ENCODE measurements at regions not wholly inside any gene's neighbourhood (a gene's known extent, or its start where the extent isn't known, plus 50 kb on each side); places are given as distances from the start of the nearest gene placed in this dataset.
"Not testable (repeated sequence)": the region's sequence is repeated elsewhere in the genome, so short reads cannot be mapped to it uniquely, and the experiment has no call there.

GRCh38 chr2:87075054-87075790 is 53.6 kb upstream of the PLGLB1 start:
- peak; percentile 48 for DNase-seq

GRCh38 chr2:87075791-87076252 is 54.2 kb upstream of the PLGLB1 start:
- peak; percentile 73 for DNase-seq

DNA sequence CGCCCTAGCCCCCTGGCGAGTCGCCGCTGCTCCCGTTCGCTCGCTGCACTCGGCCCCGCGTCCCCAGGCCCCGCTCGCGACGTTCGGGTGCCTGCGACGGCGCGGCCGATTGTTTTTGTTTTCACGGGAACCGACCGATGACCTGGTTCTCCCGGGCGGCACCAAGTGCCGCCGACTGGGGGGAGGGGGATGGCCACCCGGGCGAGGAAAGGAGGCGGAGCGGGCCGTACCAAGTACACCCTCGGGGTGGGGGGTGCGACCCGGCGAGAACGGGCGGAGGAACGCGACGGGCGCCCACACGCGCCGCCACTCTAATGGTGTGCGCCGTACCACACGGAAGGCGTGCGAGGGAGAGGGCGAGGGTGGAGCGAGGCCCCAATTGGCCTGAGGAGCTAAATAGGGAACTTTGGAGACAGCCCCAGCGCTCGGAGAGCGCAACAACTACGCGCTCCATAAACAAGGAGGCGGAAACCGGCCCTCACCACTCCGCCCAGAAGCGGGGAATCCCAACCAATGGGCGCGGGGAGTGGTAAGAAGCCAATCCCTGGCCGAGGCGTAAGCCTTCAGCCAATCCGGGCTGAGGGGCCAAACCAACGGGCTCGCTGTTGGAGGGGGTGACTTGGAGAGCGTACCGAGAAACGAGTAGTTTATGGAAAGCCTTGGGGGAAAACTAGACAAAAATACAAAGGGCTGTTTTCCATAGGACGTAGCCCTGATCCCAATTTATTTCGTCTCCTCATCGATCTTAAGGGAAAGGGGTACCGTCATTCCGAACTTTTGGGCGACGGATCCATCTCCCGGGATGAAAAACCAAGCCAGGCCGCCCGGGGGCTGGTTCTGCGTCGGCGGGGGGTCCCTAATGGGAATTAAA is 54.8 kb upstream of the PLGLB1 start:
- DNase-seq = peak; percentile 89

- DNase-seq = not testable (repeated sequence)
These were observed 55.4 kb upstream of the PLGLB1 start for GRCh38 chr2:87077124-87077446.

DNA sequence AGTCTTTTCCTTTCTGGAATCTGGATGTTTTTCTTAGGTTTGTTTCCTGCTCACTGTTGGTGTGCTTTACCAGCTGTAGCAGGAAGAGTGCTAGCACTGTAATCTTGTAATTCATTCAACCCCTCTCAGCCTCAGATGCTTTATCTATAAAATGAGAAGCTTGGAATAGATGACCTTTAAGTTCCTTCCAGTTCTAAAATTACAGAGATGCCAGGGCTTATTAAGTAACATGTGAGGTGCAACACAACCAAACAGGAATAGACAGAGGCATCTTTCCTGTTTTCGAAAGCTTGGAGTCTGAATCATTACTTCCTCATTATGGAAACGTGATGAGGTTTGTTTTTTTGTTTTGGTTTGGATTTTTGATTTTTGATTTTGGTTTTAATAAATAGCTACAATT is 60.1 kb upstream of the PLGLB1 start:
- DNase-seq = not testable (repeated sequence)

DNA sequence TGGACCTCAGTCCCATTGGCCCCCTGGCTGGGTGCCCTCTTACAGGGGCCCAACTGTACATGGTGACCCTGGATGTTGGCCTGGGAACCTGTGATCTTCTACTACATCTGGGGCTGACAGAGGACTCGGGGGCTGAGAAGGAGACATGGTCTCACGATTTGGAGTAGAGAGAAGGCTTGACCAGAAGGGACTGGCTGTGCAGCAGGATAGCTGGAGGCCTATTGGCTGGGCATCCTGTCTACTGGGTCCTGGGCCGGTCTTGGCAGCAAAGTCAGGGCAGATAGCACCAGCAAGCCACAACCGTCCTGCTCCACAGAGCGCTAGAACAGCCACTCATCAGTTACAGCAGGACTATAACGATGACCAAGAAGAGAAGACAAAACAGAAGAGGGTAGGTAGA is 66.4 kb upstream of the PLGLB1 start:
- DNase-seq = not testable (repeated sequence)

- DNase-seq = not testable (repeated sequence)
These were observed 67.8 kb upstream of the PLGLB1 start for GRCh38 chr2:87089401-87089800.

DNA sequence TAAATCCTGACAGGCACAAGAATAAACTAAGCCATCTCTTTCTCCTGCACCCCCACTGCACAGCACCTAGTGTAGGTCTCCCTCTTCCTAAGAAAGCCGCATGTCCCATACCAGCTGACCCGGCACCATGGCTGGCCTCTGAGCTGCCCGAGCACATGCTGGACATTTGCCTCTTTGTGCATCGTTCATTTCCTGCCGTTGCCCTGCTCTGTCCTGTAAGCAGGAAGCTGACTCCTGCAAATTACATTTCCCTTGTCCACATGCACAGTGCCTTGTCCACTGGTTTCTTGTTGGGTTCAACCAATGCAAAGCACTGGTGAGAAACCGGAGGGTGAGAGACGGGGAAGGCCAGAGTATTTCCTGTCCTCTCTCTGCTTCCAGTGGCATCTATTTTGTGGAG is 71.6 kb upstream of the PLGLB1 start:
- DNase-seq = not testable (repeated sequence)

GRCh38 chr2:87093937-87094529 is 72.4 kb upstream of the PLGLB1 start:
- DNase-seq = not testable (repeated sequence)

DNA sequence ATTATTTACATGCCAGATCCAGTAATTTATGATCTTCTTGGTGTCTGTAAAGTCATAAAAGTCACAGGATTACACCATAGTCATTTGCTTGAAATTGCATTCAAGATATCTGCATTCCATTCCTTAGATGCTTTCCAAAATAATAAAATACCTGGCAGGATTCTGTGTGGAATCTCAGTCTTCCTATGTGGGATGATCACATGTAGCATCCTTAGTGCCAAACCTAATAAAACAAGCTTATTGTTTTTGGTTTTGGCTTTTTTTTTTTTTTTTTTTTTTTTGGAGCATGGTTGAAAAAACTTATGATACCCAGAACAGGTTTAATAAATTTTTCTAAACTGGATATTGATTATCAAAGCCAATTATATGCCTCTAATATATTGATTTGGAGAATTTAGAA is 74.2 kb upstream of the PLGLB1 start:
- DNase-seq = not testable (repeated sequence)

- not testable (repeated sequence) for DNase-seq
These were observed 107.3 kb upstream of the PLGLB1 start for GRCh38 chr2:87128761-87129553.

DNA sequence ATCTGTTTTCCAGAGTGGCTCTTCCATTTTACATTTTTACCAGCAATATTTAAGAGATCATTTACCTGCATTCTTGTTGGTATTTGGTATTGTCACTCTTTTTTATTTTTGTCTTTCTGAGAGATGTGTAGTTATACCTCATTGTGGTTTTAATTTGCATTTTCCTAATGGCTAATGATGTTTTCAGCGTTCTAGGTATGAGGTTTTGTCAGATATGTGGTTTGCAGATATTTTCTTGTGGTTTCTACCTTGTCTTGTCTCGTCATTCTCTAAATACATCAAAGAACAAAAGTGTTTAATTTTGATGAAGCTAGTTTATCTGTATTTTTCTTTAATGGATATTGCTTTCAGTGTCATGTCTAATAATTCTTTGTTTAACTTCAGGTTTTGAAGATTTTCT is 110.9 kb upstream of the PLGLB1 start:
- DNase-seq = not testable (repeated sequence)

GRCh38 chr2:87151835-87152493 is 130.3 kb upstream of the PLGLB1 start:
- not testable (repeated sequence) for DNase-seq

DNA sequence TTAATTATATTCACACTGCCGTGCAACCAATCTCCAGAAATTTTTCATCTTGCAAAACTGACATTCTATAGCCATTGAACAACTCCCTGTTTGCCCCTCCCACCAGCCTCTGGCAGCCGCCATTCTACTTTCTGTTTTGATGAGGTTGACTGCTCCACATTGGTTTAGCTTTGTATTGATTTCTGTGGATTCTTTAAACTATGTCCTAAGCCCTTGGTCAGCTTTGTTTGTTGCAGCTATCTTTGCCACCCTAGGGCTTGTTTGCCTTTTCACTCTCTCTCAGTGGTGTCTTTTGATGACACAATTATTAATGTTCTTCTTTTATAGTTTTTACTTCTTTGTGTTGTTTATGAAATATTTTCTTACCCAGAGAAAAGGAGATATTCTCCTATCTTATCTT is 152.8 kb upstream of the PLGLB1 start:
- not testable (repeated sequence) for DNase-seq

DNA sequence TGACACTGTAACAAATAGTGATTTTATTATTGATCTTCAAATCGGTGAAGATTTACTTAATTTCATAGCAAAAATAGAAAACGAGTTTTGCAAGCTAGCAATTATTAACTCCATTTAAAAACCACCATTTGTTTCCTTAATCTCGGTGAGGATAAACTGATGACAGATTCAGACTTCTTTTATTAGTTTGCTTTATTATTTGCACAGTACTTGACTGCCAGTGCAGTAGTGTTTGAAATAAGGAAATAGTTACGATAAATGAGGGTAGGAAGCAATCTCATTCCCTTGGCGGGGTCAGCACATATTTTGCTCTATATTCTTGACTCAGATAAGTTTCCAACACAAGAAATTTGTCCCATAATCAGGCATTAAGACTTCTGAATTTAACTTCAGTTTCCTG is 161.7 kb upstream of the PLGLB1 start:
- DNase-seq = not testable (repeated sequence)

GRCh38 chr2:87184260-87184659 is 162.6 kb upstream of the PLGLB1 start:
- DNase-seq = not testable (repeated sequence)

DNA sequence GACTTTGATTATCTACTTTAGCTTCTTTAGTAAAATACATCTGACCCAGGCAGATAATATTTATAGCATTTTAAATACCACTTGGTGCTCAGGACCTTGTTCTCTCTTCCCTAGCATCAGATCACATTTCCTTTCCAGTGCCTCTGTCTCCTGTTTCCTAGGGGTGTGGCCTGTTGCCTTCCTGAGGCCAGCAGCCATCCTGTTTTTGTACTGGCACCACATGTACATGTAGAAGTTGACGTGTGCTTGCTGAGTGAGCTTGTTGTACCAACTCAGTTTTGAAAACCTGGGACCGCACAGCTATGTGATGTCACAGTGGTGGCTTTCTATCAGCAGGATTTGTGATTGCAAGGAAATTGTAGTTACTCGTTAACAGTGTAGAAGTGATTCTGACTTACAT is 167.6 kb upstream of the PLGLB1 start:
- not testable (repeated sequence) for DNase-seq

DNA sequence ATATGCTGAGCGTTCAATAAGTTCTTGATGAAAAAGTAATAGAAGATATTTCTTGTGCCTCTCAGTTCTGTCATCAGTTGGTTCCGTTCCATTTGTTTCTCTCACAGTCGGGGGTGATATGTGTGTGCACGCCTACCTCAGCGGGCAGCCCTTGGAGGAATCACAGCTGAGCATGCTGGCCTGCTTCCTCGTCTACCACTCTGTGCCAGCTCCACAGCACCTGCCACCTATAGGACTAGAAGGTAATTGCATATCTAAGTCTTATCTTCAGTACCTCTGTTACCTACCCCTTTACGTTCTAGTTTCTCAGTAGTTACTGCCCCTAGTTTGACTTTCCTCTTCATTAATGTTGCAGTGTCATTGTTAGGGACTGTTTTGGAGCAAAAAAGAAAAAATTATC is 171.7 kb upstream of the PLGLB1 start:
- DNase-seq = not testable (repeated sequence)

- DNase-seq = not testable (repeated sequence)
These were observed 172.8 kb upstream of the PLGLB1 start for GRCh38 chr2:87194254-87194999.

GRCh38 chr2:87196720-87197388 is 175.2 kb upstream of the PLGLB1 start:
- not testable (repeated sequence) for DNase-seq

DNA sequence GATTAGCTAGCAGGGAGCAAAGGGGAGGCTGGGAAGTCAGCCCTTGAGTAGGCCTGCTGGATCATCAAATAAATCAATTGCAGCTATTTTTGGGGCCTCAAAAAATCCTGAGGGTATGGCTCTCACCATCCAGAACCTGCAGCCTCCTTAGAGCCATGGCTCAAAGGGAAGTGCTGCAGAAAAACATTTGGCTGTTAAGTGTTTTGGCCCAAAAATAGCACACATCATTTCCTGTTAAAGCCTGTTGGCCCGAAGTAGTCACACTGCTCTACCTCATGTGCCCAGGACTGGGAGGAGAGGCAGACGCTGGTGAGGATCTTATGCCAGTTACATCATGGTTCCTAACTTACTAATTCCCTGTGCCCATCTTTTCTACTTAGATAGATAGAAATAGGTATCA is 176.8 kb upstream of the PLGLB1 start:
- not testable (repeated sequence) for DNase-seq
